ENCODE measurements at regions not wholly inside any gene's neighbourhood (a gene's known extent, or its start where the extent isn't known, plus 50 kb on each side); places are given as distances from the start of the nearest gene placed in this dataset.

DNA sequence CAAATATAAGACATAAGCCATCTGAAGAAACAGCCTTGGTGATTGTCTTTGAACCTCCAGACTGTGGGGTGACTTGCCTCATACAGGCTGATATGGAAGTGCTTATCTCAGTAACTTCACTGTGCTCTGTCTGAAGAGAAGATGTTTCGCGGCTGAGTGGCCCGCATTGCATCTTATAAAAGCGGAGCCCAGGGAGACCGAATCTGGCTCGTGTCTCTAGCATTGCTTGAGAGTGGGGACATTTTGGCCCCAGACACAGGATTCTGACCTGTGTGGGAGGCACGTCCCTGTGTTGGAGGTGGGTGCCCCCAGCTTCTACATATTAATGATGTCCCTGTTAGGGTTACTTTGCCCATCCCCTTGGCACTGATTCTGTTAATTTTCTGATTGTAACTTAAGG lies 66.4 kb downstream of the METRNL start (continued):
- TF ChIP-seq, protein P1, sequence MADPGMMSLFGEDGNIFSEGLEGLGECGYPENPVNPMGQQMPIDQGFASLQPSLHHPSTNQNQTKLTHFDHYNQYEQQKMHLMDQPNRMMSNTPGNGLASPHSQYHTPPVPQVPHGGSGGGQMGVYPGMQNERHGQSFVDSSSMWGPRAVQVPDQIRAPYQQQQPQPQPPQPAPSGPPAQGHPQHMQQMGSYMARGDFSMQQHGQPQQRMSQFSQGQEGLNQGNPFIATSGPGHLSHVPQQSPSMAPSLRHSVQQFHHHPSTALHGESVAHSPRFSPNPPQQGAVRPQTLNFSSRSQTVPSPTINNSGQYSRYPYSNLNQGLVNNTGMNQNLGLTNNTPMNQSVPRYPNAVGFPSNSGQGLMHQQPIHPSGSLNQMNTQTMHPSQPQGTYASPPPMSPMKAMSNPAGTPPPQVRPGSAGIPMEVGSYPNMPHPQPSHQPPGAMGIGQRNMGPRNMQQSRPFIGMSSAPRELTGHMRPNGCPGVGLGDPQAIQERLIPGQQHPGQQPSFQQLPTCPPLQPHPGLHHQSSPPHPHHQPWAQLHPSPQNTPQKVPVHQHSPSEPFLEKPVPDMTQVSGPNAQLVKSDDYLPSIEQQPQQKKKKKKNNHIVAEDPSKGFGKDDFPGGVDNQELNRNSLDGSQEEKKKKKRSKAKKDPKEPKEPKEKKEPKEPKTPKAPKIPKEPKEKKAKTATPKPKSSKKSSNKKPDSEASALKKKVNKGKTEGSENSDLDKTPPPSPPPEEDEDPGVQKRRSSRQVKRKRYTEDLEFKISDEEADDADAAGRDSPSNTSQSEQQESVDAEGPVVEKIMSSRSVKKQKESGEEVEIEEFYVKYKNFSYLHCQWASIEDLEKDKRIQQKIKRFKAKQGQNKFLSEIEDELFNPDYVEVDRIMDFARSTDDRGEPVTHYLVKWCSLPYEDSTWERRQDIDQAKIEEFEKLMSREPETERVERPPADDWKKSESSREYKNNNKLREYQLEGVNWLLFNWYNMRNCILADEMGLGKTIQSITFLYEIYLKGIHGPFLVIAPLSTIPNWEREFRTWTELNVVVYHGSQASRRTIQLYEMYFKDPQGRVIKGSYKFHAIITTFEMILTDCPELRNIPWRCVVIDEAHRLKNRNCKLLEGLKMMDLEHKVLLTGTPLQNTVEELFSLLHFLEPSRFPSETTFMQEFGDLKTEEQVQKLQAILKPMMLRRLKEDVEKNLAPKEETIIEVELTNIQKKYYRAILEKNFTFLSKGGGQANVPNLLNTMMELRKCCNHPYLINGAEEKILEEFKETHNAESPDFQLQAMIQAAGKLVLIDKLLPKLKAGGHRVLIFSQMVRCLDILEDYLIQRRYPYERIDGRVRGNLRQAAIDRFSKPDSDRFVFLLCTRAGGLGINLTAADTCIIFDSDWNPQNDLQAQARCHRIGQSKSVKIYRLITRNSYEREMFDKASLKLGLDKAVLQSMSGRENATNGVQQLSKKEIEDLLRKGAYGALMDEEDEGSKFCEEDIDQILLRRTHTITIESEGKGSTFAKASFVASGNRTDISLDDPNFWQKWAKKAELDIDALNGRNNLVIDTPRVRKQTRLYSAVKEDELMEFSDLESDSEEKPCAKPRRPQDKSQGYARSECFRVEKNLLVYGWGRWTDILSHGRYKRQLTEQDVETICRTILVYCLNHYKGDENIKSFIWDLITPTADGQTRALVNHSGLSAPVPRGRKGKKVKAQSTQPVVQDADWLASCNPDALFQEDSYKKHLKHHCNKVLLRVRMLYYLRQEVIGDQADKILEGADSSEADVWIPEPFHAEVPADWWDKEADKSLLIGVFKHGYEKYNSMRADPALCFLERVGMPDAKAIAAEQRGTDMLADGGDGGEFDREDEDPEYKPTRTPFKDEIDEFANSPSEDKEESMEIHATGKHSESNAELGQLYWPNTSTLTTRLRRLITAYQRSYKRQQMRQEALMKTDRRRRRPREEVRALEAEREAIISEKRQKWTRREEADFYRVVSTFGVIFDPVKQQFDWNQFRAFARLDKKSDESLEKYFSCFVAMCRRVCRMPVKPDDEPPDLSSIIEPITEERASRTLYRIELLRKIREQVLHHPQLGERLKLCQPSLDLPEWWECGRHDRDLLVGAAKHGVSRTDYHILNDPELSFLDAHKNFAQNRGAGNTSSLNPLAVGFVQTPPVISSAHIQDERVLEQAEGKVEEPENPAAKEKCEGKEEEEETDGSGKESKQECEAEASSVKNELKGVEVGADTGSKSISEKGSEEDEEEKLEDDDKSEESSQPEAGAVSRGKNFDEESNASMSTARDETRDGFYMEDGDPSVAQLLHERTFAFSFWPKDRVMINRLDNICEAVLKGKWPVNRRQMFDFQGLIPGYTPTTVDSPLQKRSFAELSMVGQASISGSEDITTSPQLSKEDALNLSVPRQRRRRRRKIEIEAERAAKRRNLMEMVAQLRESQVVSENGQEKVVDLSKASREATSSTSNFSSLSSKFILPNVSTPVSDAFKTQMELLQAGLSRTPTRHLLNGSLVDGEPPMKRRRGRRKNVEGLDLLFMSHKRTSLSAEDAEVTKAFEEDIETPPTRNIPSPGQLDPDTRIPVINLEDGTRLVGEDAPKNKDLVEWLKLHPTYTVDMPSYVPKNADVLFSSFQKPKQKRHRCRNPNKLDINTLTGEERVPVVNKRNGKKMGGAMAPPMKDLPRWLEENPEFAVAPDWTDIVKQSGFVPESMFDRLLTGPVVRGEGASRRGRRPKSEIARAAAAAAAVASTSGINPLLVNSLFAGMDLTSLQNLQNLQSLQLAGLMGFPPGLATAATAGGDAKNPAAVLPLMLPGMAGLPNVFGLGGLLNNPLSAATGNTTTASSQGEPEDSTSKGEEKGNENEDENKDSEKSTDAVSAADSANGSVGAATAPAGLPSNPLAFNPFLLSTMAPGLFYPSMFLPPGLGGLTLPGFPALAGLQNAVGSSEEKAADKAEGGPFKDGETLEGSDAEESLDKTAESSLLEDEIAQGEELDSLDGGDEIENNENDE (IDR thresholded peaks at IDR 0.05; ENCODE audit: insufficient replicate concordance, low read length), result no peak
- TF ChIP-seq TAF1 (IDR thresholded peaks at IDR 0.05; ENCODE audit: low read depth, low read length) (no peak), KDM5A (IDR thresholded peaks at IDR 0.05; ENCODE audit: low read length) (no peak), TEAD4 (IDR thresholded peaks at IDR 0.05; ENCODE audit: low read depth, low read length) (no peak), SAP30 (IDR thresholded peaks at IDR 0.05; ENCODE audit: insufficient read depth, insufficient replicate concordance, low read length) (no peak), SRF (IDR thresholded peaks at IDR 0.05; ENCODE audit: low read depth, low read length) (no peak), HDAC6 (IDR thresholded peaks at IDR 0.05; ENCODE audit: low read depth, low read length) (no peak), EP300 (IDR thresholded peaks at IDR 0.05; ENCODE audit: borderline replicate concordance in 1 of 2, low read depth in 2 of 2, low read length in 2 of 2) (no peak), NRF1 (IDR thresholded peaks at IDR 0.05; ENCODE audit: low read depth, low read length) (no peak)
- TF ChIP-seq, protein P2, sequence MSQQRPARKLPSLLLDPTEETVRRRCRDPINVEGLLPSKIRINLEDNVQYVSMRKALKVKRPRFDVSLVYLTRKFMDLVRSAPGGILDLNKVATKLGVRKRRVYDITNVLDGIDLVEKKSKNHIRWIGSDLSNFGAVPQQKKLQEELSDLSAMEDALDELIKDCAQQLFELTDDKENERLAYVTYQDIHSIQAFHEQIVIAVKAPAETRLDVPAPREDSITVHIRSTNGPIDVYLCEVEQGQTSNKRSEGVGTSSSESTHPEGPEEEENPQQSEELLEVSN (IDR thresholded peaks at IDR 0.05), result no peak
